HFF-Myc (cell line): ENCODE measurements at regions not wholly inside any gene's neighbourhood (a gene's known extent, or its start where the extent isn't known, plus 50 kb on each side); places are given as distances from the start of the nearest gene placed in this dataset.
"Not testable (repeated sequence)": the region's sequence is repeated elsewhere in the genome, so short reads cannot be mapped to it uniquely, and the experiment has no call there.

Experiments used
- DNase-seq: peaks from one replicate; pipeline ENCODE4 v3.0.0-alpha.2; 2011; ENCODE audit warnings: low read depth; ENCODE audit errors: extremely low read depth
- H3K4me3 ChIP-seq: replicated peaks from 2 replicates; pipeline ENCODE4 v1.5.1; 2011; ENCODE audit warnings: low read depth, mild to moderate bottlenecking, control low read depth, low read length
- TF ChIP-seq, protein P1 (sequence below): IDR thresholded peaks from 2 replicates; pipeline ENCODE4 v1.5.1; 2012; ENCODE audit warnings: mild to moderate bottlenecking, low read depth, low read length, control low read depth; ENCODE audit errors: missing control alignments

- TF ChIP-seq, protein P1, sequence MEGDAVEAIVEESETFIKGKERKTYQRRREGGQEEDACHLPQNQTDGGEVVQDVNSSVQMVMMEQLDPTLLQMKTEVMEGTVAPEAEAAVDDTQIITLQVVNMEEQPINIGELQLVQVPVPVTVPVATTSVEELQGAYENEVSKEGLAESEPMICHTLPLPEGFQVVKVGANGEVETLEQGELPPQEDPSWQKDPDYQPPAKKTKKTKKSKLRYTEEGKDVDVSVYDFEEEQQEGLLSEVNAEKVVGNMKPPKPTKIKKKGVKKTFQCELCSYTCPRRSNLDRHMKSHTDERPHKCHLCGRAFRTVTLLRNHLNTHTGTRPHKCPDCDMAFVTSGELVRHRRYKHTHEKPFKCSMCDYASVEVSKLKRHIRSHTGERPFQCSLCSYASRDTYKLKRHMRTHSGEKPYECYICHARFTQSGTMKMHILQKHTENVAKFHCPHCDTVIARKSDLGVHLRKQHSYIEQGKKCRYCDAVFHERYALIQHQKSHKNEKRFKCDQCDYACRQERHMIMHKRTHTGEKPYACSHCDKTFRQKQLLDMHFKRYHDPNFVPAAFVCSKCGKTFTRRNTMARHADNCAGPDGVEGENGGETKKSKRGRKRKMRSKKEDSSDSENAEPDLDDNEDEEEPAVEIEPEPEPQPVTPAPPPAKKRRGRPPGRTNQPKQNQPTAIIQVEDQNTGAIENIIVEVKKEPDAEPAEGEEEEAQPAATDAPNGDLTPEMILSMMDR, result no peak
- DNase-seq, result no peak
- no peak overlapping the region for H3K4me3 ChIP-seq
Measured at GRCh38 chr14:54261283-54261682, 135.5 kb upstream of the CDKN3 start.

DNA sequence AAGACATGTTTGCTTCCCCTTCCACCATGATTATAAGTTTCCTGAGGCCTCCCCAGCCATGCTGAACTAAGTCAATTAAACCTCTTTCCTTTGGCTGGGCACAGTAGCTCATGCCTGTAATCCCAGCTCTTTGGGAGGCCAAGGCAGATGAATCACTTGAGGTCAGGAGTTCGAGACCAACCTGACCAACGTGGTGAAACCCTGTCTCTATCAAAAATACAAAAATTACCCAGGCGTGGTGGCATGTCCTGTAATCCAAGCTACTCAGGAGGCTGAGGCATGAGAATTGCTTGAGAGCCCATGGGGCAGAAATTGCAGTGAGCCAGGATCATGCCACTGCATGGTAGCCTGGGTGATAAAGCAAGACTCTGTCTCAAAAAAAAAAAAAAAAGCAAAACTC lies 130.2 kb upstream of the CDKN3 start:
- not testable (repeated sequence) for DNase-seq

GRCh38 chr14:54267172-54267571 lies 129.6 kb upstream of the CDKN3 start:
- DNase-seq, result no peak
- no peak overlapping the region for H3K4me3 ChIP-seq
- TF ChIP-seq, protein P1, result no peak

More for the DNA sequence above, 130.2 kb upstream of the CDKN3 start:
- not testable (repeated sequence) for H3K4me3 ChIP-seq

DNA sequence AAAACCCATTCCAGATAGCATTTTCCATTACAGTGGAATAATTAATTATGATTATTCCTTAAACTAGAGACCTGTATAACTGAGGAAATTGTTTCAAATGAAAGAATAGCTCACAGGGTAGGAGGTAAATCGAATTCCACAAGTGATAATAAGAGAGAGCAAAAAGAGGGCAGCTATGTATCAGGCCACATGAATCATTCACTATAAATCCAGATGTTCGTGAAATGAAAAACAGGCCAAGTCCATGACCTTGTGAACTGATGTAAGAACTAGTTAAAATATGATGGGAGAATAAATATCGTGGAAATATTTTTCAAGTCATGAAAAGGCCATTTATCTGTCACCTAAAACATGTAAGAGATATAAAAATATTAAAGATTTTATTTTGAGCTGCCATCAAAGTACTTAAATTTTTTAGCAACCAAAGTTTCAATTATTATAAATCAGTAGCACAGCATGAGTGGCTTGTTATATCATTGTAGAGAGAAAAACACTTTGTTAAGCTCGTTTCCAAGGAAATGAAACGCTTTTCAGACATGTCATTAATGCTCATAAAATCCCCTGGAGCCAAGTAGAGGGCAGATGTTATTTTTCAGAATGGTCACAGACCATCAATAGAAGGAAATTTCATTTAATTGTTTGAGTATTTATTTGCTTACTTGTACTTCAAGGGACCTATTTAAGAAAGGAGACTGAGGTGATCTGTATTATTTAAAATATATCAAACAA lies 120.6 kb upstream of the CDKN3 start:
- TF ChIP-seq, protein P1, result no peak
- no peak for DNase-seq

DNA sequence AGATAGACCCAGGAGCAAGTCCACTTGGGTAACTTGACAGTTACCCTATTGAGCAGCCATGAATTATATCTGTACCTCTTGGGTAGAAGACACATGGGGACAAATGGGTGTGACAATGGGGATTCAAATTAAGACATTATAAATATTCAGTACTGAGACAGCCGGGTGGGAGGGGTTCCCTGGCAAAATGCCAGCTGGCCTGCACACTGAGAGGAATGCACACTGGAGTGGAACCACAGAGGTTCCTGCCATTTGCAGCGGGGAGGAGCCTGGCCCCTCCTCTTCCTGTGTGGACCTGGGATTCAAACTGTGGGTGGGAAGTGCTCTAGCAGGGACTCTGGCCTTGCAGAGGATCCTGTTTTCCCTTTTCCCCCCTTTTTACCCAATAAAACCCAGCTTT lies 118.7 kb upstream of the CDKN3 start:
- no peak for DNase-seq
- H3K4me3 ChIP-seq, result no peak overlapping the region

More for the DNA sequence above, 120.6 kb upstream of the CDKN3 start:
- H3K4me3 ChIP-seq, result no peak overlapping the region

DNA sequence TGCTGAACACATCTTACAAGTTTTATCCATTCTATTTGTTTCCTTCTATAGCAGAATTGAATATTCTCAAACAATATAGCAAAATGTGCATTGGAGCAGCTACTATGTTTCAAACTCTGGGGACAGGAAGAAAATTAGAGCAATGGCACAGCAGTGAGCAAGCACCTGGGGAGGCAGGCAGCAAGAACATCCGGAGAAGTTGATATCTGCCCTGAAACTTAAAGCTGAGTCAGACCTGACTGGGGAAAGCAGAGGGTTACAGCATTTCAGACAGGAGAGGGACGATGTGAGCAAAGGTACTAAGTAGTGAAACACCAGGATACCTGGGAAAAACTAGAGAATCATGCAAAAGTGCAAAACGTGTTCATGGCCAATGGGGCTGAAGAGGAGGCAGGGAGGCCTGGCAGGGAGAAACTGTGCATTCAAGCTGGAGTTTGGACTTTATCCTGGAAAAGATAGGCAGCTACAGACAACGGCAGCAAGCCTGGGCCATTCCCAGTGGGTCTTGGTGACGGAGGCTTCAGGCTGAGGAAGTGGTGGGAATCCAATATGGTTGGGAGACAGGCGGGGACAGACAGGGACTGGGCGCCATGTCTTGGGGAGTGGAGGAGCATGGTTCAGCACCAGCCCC lies 118.0 kb upstream of the CDKN3 start:
- no peak for DNase-seq

More for the DNA sequence above, 118.7 kb upstream of the CDKN3 start:
- TF ChIP-seq, protein P1, result no peak

DNA sequence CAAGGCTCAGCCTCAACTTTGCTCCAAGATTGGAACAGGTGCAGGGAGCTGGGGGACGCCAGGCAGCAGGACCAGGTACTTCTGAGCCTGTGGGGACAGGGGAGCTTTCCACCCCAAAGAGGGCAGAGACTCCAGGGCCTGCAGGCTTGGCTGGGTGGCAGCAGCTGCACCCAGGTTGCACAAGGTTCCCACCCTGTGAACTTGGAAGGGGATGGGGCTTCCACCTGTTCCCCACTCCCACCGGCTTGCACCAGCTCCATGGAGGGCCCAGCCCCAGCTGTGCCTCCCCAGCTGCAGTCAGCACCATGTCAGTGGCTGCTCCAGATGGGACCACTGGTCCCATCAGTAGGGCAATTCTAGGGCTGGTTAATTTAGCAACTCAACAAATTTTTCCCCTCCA lies 114.0 kb upstream of the CDKN3 start:
- no peak for DNase-seq
- TF ChIP-seq, protein P1, result no peak
- no peak overlapping the region for H3K4me3 ChIP-seq

More for the DNA sequence above, 118.0 kb upstream of the CDKN3 start:
- no peak overlapping the region for H3K4me3 ChIP-seq
- TF ChIP-seq, protein P1, result no peak
